RCC 7860 (cell line): ENCODE measurements at regions not wholly inside any gene's neighbourhood (a gene's known extent, or its start where the extent isn't known, plus 50 kb on each side); places are given as distances from the start of the nearest gene placed in this dataset.
A peak's percentile ranks its signal among the peaks of the same experiment; 100 is the strongest.

Experiments
- DNase-seq: peaks from one replicate; pipeline ENCODE4 v3.0.0-alpha.2; 2015; ENCODE audit warnings: low spot score
- FAIRE-seq: peaks from 2 replicates; lab custom pipeline; 2012; peaks lifted over from hg19 to GRCh38; lab: Jason Lieb, UNC

DNA sequence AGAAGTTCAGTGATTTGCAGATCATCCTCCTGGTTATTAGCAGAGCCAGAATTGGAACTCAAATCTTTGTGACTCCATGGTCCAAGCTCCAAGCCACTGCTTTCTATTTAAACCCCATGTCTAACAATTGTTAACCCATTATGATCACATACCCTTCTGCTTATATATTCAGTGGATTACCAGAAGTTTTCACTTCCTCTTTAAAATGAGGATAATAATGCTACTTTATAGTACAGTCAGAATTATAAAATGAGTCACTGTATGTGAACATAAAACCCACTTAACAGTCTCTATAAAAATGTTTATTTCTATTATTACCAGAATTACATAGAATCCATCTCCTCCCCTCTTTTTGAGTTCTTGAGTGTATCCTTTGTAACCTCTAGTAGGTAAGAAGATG lies 550.7 kb upstream of the DPPA4 start:
- DNase-seq: no peak
- no peak for FAIRE-seq

DNA sequence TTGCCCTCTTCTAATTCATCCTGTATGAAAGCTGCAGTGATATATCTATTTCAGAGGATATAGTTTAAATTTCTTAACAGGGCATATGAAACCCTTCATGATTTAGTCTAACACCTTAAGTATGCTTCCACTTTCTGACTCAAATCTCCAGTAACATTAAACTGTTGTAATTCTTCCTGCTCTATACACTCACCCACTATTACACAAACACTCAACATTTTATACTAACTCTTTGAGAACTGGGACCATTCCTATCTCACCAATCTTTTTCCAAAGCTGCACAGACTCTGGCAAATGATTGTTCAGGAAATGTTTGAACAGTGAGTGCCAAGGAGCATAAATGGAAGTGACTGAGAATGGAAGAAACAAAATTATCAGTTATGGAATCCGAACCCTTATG lies 560.4 kb upstream of the DPPA4 start:
- FAIRE-seq (no peak), DNase-seq (no peak)

DNA sequence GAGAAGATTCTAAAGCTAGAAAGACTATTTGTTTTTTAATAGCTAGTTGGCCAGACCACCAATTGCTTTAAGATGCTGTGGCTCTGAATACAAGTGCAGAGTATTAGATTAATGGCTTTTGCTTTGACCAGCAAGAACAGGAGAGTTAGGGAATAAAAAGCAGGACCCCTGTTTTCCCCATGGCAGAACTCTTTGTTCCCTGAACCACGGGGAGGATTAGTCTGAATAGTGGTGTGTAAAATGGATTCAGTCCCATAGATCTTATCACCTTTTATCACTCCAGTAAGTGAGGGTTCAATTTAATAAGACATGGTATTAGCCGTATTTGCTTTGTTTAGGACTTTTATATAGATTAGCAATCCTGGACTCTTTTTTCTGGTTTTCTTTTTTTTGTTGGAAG lies 562.6 kb upstream of the DPPA4 start:
- DNase-seq (no peak), FAIRE-seq (no peak)

DNA sequence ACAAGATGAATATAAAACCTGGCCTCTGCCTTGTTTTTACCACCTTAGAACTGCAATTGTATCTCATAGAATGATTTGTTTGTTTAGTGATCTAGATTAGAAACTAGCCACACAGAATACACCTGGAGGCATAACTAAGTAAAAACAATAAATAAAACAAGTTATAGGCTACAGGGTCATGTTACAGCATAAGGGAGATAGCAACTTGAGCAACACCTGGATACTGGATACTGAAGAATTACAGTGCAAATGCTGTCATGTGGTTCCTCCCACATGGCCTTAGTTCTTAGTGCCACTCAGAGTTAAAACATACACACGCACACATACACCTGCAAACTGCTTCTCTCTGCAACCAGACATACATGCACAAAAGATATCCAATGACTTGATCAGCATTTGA lies 563.4 kb upstream of the DPPA4 start:
- DNase-seq (no peak), FAIRE-seq (no peak)

DNA sequence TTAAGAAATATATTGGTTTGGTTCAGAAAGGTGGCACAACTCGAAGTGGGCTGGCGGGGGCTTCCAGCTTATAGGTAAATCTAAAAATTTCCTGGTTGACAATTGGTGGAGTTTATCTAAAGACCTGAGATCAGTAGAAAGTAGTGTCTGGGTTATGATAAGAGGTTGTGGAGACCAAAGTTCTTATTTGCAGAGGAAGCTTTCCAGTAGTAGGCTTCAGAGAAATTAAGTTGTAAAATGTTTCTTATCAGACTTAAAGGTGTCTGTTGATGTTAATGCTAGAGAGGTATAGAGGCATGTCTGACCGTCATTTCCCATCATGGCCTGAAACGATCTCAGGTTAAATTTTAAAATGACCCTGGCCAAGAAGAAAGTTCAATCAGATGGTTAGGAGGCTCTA lies 565.2 kb upstream of the DPPA4 start:
- DNase-seq (no peak), FAIRE-seq (no peak)

DNA sequence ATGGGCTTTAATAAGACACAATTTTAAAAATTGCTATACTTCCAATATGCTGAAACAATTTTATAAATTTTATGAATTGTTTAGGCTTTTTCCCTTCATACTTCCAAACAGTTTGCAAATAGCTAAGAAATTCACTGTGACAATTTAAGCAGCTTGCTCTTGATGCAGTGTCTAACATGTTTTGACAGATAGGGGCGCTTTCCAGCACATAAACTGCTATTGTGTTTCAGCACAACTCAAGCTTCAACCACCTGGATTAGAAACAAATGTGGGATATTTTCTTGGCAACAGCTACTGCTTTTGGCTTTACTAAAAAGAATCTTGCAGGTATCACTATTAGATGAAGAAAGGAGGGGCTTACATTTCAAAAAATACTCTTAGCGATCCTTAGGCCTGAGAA lies 565.8 kb upstream of the DPPA4 start:
- FAIRE-seq (no peak), DNase-seq (no peak)

DNA sequence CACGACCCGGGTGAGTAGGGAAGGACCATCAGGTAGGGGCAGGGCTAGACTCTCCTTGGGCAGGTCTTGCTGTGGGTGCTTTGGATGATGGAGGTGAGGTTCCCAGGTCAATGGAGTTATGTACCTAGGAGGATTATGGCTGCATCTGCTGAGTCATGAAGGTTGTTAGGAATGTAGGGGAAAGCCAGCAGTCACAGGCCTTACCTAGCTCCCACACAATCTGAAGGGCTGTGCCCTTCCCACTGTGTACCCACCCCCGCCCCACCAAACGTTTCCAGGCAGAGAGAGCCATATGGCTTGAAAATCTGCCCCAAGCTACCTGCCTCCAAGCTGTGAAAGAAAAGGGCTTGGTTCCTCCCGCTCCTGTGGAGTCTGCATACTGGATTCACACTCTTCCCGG lies 573.4 kb upstream of the DPPA4 start:
- no peak for FAIRE-seq
- DNase-seq: no peak

DNA sequence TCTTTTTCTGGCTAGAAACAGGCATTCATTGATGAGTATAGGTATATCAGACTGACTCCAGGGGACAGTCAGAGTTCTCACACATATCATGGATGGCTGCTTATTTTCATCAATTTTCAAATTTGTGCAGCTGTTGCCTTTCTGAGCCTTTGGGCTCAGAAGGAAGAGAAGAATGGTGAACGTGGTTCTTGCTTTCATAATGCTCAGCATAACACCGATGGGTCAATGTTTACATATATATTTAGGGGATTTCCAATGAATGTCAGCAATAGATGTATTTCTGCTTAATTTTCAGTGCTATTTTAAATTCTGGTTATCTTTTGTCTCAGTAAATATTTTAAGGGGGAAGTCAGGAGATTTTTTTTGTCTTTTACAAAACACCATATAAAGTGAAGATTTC lies 581.4 kb upstream of the DPPA4 start:
- no peak for DNase-seq

DNA sequence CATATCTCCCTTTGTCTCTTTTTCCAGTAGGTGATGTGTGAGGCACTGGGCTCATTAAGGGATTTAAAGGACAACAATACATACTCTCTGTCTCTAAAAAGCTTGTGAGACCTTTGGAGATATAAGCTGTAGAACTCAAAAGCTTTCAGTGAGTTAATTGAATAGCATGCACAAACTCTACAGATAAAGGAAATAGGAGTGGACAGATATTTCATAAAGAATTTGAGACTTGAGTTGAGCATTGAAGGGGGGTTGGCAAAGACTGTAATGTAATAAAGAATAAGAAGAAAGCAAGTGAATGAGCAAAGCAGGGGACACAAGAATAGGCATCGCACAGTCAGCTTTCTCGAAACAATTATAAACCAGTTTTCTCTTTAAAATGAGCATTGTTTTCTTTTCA lies 583.4 kb upstream of the DPPA4 start:
- DNase-seq (no peak), FAIRE-seq (no peak)

More for the DNA sequence above, 581.4 kb upstream of the DPPA4 start:
- no peak for FAIRE-seq

DNA sequence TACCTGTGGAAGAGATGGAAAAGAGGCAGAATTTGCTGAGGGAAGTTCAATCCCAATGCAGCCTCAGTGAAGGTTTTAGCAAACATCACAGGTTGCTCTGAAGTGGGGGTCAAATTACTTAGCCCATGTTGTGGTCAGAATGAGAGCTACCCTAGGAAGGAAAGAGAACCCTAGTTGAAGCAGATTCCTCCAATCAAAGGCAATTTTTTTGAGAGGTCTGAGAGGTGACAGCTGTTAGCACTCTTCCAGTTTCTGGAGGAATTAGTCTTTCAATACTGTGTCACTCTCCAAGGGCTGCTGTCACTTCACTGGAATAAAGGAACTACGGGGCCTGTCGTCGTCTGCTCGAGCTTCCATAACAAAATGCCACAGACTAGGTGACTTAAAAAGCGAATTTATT lies 584.2 kb upstream of the DPPA4 start:
- DNase-seq (no peak), FAIRE-seq (no peak)

DNA sequence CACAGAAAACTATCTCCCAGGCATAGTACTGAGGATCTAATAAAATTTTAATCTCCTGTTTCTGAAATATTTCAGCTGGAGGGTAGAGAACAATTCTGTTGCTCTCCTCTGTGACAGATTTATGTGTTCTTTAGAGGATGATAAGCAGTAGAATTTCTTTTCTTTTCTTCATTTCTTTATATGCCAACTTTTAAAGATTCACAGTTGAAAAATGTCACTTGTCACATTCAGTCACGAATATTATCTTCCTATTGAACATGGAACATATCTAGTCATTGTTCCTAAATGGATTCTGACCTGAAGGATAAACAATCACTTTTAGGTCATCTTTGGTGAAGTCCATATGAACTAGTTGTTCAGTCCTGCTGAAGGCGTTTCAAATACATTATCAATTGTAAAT lies 585.5 kb upstream of the DPPA4 start:
- DNase-seq (no peak), FAIRE-seq (no peak)

DNA sequence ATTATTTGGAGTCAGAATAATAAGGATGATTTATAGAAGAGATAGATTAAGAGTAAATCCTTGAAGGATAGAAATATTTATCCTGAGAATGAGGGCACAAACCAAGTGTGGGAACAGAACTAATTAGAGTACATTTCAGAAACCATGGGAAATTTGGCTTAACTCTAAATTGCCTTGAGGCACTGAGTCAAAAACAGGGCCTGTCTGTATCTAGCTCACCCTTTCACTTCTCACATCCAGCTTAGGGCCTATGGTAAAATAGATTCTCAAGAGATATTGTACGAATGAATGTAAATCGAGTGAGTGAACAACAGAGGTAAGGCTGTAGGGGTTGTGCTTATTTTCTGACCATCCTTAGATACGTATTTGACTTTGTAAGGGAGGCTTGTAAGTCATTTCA lies 586.1 kb upstream of the DPPA4 start:
- no peak for FAIRE-seq
- DNase-seq: no peak

DNA sequence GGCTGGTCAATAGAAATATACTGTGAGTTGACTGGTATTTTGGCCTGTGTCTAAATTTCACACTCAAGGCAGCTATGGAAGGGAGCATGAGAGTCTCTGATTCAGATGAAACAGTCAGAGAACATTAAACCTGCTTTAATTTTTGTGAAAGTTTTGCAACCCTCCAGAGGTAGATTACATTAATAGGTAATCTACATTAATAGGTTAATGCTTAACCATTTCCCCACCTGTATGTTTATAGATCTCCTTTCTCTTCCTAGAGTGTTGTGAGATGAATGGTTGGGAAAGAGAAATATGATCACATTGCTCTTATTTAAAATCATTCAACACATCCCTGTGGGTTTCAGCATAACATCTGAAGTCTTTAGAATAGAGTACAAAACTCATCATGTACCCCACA lies 586.9 kb upstream of the DPPA4 start:
- FAIRE-seq: no peak
- no peak for DNase-seq

DNA sequence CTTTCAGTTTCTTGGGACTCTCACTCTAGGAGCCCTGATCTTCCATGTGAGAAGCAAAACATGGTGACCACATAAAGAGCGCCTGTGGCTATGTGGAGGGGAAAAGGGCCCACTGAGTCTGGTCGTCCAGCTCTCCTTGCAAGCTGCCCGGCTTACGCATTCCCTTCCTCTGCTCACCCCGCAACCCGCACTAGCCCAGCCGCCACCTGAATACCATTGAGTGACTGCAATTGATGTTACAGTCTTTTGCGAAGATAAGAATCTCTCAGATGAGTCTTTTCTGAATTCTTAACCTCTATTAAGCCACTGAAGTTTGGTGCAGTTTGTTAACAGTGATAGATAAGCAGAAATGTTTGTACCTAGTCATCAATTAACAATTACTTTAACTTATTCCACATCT lies 589.0 kb upstream of the DPPA4 start:
- FAIRE-seq (no peak), DNase-seq (no peak)

DNA sequence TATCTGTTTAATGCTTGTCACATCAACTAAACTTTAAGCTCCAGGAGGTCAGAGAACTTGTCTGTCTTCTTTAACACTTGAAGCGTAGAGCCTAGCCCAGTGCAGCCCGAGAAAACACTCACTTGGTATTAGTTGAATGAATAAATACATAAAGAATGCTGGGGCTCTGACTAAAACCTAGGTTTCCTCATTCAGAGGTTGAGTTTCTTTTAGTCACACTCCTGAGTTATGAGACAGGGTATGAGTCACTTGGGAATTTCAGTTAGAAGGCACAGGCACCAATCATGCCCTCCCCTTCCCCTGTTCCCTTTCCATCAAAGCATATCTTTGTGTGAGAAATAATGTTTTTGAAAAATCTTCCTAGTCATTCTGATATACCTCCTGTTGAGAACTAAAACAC lies 589.8 kb upstream of the DPPA4 start:
- DNase-seq (peak; percentile 98), FAIRE-seq (peak; percentile 100)

DNA sequence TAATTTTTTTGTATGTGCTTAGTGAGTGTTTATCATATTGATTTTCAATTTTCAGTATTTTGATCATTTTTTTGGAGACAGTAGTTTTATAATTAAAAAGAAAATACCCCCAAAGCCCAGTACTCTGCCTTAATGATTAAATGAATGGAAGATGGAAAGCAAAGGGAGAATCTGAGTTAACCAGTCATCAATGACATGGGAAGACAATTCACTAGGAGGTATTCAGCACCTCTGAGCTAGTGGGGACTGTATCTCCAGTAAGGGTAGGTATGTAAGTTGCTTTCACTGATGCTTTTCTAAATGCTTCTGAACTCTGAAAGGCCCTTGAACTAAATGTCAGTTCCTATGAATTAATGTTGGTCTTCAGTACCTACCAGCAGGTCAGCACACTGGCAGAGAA lies 590.4 kb upstream of the DPPA4 start:
- FAIRE-seq: no peak

DNA sequence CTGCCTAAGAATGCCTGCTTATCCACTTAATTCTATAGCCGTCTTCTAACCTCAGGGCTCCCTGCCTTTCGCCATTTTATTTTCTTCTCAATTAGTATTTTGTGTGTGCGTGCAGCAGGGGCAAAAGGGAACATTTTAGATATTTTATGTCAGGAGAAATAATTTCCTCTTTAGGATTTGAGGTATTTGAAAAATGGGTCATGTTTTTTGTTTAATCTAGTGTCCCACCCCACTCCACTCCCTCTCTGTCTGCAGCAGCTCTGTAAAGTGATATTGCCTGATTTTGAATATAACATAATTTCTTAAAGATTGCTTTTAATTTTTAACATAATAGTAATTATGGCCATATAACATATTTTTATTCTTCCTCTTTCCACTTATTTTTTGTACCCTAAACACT lies 593.2 kb upstream of the DPPA4 start:
- no peak for FAIRE-seq
- DNase-seq: no peak

More for the DNA sequence above, 590.4 kb upstream of the DPPA4 start:
- DNase-seq: peak; percentile 45

DNA sequence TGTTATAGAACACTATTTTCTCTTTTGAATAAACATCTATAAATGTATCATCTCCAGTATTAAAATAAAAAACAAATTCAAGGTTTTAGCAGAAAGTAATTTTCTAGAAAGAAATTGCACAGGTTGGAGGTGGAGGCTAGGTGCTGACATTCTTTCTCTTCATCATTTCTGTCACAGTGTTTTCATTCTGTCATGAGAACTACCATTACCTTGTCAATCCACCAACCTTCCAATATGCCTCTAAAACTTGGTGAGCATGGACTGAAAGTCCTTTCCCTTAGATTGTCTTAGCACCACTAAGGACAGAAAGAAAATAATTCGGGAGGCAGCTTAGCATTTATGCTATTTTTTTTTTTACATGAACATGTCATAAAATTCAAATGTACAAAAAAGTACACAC lies 596.2 kb upstream of the DPPA4 start:
- FAIRE-seq: no peak

DNA sequence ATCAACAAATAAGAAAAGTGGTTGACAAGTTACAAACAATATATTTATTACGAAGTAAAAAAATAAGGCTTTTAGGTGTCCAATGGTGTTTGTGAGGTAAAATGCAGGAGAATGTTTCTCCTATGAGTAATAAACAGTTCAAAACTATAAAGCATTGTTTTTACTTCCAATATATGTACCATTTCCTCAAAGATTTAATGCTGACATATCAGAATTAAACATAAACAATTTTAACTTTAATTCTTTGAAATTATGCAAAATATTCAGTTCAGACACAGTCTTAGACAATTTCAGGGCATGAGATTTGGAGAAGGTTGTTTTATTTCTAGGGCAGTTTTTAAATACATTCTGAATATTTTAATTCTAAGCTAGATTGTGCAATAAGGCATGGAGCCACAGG lies 602.5 kb upstream of the DPPA4 start:
- DNase-seq (no peak), FAIRE-seq (no peak)

More for the DNA sequence above, 596.2 kb upstream of the DPPA4 start:
- no peak for DNase-seq

DNA sequence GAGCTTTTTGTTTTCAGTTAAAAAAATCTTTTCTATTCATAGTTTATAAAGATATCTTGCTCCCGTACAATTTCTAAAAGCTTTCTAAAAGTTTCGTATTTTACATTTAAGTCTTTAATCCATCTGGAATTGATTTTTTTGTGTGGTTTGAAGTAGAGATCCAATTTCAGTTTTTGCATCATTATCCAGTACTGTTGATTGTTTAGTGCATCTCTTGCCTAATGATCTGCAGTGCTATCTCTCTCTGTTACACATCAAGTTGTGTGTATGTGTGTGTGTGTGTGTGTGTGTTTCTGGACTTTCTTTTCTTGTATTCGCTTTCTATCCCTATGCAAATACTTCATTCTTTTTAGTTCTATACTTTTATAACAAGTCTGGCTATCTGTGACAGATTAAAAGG lies 605.8 kb upstream of the DPPA4 start:
- DNase-seq: no peak
- no peak for FAIRE-seq

DNA sequence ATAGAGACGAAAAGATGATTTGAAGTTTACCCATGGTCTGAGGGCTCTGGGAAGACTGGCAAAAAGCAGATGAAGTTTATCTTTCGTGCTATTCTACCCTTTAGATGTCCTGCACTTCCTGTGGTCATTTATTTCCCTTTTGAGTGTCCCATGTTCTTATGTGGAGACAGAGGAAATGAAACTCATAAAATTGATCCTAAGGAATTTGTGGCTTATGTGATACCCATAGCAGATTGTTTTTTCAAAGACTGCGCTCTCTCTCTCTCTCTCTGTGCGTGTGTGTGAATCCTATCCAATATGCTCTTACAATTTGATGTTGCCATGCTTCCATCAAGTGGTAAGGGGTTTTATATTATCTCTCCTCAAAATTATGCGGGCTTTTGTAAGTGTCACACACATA lies 607.5 kb upstream of the DPPA4 start:
- DNase-seq: no peak
- no peak for FAIRE-seq

DNA sequence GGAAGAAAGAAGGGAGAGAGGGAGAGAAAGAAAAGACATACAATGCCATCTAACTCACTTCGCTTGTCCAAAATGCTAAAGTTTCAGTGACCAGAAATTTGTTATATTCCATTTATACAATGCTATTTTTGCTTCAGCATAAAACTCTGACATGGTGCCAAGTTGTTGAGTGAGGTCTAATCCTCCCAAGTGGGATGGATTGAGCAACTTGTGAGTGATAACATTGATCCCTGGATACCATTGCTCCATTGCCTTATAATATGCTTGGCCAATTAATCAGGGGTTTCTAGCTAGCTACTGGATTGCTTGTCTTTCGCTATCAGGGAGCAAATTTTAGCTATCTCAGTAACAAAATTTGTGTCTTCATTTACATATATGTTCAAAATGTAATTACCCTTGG lies 615.6 kb upstream of the DPPA4 start:
- no peak for DNase-seq
- no peak for FAIRE-seq

DNA sequence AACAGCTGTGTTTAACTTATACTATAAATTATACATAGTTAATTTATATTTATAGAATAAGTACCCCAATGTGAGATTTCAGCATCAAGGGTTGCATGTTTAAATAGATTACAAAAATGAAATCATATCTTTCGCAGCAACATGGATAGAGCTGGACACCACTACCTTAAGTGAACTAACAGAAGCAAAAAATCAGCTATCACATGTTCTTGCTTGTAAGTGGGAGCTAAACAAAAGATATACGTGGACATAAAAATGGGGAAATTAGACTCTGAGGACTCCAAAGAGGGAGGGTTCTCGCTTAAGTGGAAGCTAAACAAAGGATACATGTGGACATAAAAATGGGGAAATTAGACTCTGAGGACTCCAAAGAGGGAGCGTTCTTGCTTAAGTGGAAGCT lies 626.5 kb upstream of the DPPA4 start:
- no peak for FAIRE-seq
- no peak for DNase-seq

DNA sequence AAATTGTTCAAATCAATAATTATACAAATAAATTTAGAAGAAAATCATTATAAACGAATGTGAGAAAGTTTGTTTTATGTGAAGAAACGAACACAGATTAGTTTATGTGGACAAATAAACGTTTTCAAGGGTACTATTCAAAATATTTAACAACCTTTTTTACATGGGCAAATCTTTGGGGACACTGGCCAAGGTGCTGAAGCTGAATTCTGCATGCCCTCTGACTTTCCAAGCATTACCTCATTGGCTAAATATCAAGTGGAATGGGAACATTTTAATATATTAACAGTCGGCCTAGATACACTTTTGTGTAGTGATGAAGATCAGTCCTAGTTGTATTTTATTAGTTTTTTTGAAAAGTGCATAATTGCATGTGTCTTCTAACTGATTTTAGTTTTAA lies 636.4 kb upstream of the DPPA4 start:
- DNase-seq: no peak
- FAIRE-seq: peak; percentile 35
